Spleen (tissue), 7 donors: ENCODE measurements at regions not wholly inside any gene's neighbourhood (a gene's known extent, or its start where the extent isn't known, plus 50 kb on each side); places are given as distances from the start of the nearest gene placed in this dataset.

Experiments
- POLR2A ChIP-seq, 3 donors: fragments of 450-650 bp; IDR thresholded peaks; one replicate each; pipeline ENCODE4 v1.5.1; 2017; ENCODE audit warnings: antibody characterized with exemption in 3 of 3, mild to moderate bottlenecking in 1 of 3
- POLR2AphosphoS5 ChIP-seq, 3 donors: sonication (generic); formaldehyde crosslinking; IDR thresholded peaks; one replicate each; pipeline ENCODE4 v1.5.1; 2017; ENCODE audit warnings: antibody characterized with exemption in 3 of 3
- TF ChIP-seq, protein P1 (sequence below), 11 experiments: fragments of 200-600 bp in 7 of 11; fragments of 450-650 bp in 4 of 11; sonication (generic) in 4 of 11; IDR thresholded peaks in 8 of 11; conservative IDR thresholded peaks in 3 of 11; 1 replicate in 7 of 11; 2 replicates in 4 of 11; pipeline versions ENCODE4 v1.4.0 to v1.8.0; 2016 to 2021; ENCODE audit warnings: antibody characterized with exemption in 11 of 11, inconsistent platforms in 4 of 11, mild to moderate bottlenecking in 1 of 11
- donor health status: DM: no; HTN: no; CAD: no; lungs with moderate emphysema.
- donor health status: DM: no; HTN: no; CAD: no.
- donor health status: DM: no; HTN: no; CAD: no.

DNA sequence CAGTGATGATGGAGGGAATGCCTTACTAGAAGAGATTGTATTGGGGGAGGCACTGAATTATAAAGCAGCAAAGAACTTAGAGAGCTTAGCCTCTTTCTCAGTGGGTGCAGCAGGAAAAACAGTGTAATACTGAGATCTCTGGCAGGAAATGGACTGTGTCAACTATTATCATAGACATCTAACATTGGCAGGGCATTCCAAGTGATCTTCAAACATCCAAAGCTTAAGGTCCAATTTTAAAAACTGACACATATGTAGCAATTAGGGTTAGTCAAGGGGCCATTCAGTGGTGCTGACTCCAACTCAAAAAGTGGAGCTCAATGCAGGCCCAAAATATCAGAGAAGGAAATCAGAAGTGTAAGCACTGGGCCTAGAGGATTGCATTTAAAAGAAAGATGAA lies 106.6 kb upstream of the DDX18 start:
- TF ChIP-seq, protein P1, sequence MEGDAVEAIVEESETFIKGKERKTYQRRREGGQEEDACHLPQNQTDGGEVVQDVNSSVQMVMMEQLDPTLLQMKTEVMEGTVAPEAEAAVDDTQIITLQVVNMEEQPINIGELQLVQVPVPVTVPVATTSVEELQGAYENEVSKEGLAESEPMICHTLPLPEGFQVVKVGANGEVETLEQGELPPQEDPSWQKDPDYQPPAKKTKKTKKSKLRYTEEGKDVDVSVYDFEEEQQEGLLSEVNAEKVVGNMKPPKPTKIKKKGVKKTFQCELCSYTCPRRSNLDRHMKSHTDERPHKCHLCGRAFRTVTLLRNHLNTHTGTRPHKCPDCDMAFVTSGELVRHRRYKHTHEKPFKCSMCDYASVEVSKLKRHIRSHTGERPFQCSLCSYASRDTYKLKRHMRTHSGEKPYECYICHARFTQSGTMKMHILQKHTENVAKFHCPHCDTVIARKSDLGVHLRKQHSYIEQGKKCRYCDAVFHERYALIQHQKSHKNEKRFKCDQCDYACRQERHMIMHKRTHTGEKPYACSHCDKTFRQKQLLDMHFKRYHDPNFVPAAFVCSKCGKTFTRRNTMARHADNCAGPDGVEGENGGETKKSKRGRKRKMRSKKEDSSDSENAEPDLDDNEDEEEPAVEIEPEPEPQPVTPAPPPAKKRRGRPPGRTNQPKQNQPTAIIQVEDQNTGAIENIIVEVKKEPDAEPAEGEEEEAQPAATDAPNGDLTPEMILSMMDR (IDR thresholded peaks at IDR 0.05 in 8 of 11, conservative IDR thresholded peaks at IDR 0.05 in 3 of 11), result no peak
- no peak for TF ChIP-seq POLR2A (IDR thresholded peaks at IDR 0.05)
- TF ChIP-seq POLR2AphosphoS5 (IDR thresholded peaks at IDR 0.05), result no peak
